ENCODE measurements at regions not wholly inside any gene's neighbourhood (a gene's known extent, or its start where the extent isn't known, plus 50 kb on each side); places are given as distances from the start of the nearest gene placed in this dataset.

- CTCF ChIA-PET (ENCODE audit: partially characterized antibody) = no interaction called here
- POLR2A ChIA-PET (ENCODE audit: partially characterized antibody) = no interaction called here
- no peak for DNase-seq (ENCODE audit: low read depth in 1 of 2, low spot score in 2 of 2)
Observed at GRCh38 chr17:73851921-73852320, 207.7 kb upstream of the SDK2 start.

More at GRCh38 chr17:73851921-73852320, 207.7 kb upstream of the SDK2 start:
- Histone ChIP-seq H3K36me3 (ENCODE audit: control insufficient read depth in 2 of 4, insufficient read depth in 4 of 4, low read length in 3 of 4) (no peaks in the 10 kb centered on the region), H3K27ac (ENCODE audit: low read depth, low read length) (no peak overlapping the region), H4K91ac (replicated peaks; ENCODE audit: insufficient read length, low read length) (no peak overlapping the region), H4K20me1 (replicated peaks in 1 of 2; ENCODE audit: control insufficient read depth in 1 of 2, insufficient read depth in 2 of 2, low read length in 2 of 2) (no peaks in the 10 kb centered on the region), H3K27me3 (replicated peaks in 1 of 4; ENCODE audit: control insufficient read depth in 3 of 4, extremely low read depth in 1 of 4, insufficient read depth in 3 of 4, low read length in 3 of 4) (no peaks in the 10 kb centered on the region), H2AK5ac (ENCODE audit: low read depth, low read length) (no peak overlapping the region), H3K56ac (replicated peaks; ENCODE audit: insufficient read length, low read depth, low read length) (no peak overlapping the region), H3K4me3 (ENCODE audit: extremely low read depth in 1 of 4, insufficient read depth in 2 of 4, low read depth in 3 of 4, low read length in 4 of 4) (no peak overlapping the region), H2BK5ac (ENCODE audit: low read depth, low read length) (no peak overlapping the region), H3K4ac (replicated peaks; ENCODE audit: insufficient read length, low read depth, low read length) (no peak overlapping the region), H3K14ac (ENCODE audit: insufficient read length) (no peak overlapping the region), H3K4me1 (replicated peaks in 1 of 4; ENCODE audit: control insufficient read depth in 3 of 4, insufficient read depth in 4 of 4, low read length in 3 of 4) (no peaks in the 10 kb centered on the region), H3K23me2 (ENCODE audit: low read depth, low read length) (no peaks in the 10 kb centered on the region), H3K4me2 (ENCODE audit: insufficient read depth in 1 of 2, low read depth in 2 of 2, low read length in 2 of 2) (no peak overlapping the region), H2BK15ac (ENCODE audit: low read length) (no peak overlapping the region), H2BK120ac (replicated peaks; ENCODE audit: low read depth, low read length) (no peak overlapping the region), H3K9ac (replicated peaks in 1 of 4; ENCODE audit: extremely low read depth in 1 of 4, low read depth in 3 of 4, low read length in 3 of 4) (no peak overlapping the region), H3K18ac (ENCODE audit: extremely low read depth, low read length) (no peak overlapping the region), H3K23ac (ENCODE audit: insufficient read length) (no peak overlapping the region), H4K8ac (ENCODE audit: extremely low read depth, insufficient read depth, low read length) (no peak overlapping the region; the same call in 1 of the 2 replicates), H3K9me3 (ENCODE audit: insufficient read depth in 2 of 2, low read depth in 1 of 2, low read length in 1 of 2) (no peaks in the 10 kb centered on the region), H2BK12ac (ENCODE audit: low read depth, low read length) (no peak overlapping the region), H2BK20ac (ENCODE audit: low read length) (no peak overlapping the region), H3K79me1 (ENCODE audit: low read depth, low read length) (no peaks in the 10 kb centered on the region), H4K5ac (ENCODE audit: insufficient read length, low read depth, low read length) (no peak overlapping the region), H2AFZ (ENCODE audit: low read length) (no peak overlapping the region), H3K79me2 (ENCODE audit: control insufficient read depth in 1 of 2, insufficient read depth in 2 of 2, low read length in 2 of 2) (no peaks in the 10 kb centered on the region)
- TF ChIP-seq JUND (IDR thresholded peaks at IDR 0.05; ENCODE audit: low read length) (no peak), POU5F1 (IDR thresholded peaks at IDR 0.05; ENCODE audit: low read depth, low read length) (no peak), SUZ12 (IDR thresholded peaks at IDR 0.05; ENCODE audit: low read length) (no peak), BRCA1 (IDR thresholded peaks at IDR 0.05; ENCODE audit: low read depth, low read length) (no peak), EZH2 (IDR thresholded peaks at IDR 0.05; ENCODE audit: low read depth, low read length, severe bottlenecking) (no peak), KDM5A (IDR thresholded peaks at IDR 0.05; ENCODE audit: low read length) (no peak), NRF1 (IDR thresholded peaks at IDR 0.05; ENCODE audit: low read depth, low read length) (no peak), CREB1 (IDR thresholded peaks at IDR 0.05) (no peak)
- WGBS, 2 experiments (ENCODE audit: extremely low coverage in 1 of 2, insufficient coverage in 1 of 2, insufficient read length in 1 of 2, insufficient replicate concordance in 2 of 2, low coverage in 1 of 2, low lambda C conversion rate in 2 of 2, missing lambda C conversion rate in 1 of 2) = 100% methylated on average over 2 of the region's 2 CpGs; no CpG with 5 or more reads in 1 of the 2 experiments
- FAIRE-seq = no peak
